HS-27A (cell line): ENCODE measurements at regions not wholly inside any gene's neighbourhood (a gene's known extent, or its start where the extent isn't known, plus 50 kb on each side); places are given as distances from the start of the nearest gene placed in this dataset.

Source experiments
- DNase-seq: peaks from one replicate; pipeline ENCODE4 v3.0.0-alpha.2; 2012; ENCODE audit warnings: low read depth, missing footprints

DNA sequence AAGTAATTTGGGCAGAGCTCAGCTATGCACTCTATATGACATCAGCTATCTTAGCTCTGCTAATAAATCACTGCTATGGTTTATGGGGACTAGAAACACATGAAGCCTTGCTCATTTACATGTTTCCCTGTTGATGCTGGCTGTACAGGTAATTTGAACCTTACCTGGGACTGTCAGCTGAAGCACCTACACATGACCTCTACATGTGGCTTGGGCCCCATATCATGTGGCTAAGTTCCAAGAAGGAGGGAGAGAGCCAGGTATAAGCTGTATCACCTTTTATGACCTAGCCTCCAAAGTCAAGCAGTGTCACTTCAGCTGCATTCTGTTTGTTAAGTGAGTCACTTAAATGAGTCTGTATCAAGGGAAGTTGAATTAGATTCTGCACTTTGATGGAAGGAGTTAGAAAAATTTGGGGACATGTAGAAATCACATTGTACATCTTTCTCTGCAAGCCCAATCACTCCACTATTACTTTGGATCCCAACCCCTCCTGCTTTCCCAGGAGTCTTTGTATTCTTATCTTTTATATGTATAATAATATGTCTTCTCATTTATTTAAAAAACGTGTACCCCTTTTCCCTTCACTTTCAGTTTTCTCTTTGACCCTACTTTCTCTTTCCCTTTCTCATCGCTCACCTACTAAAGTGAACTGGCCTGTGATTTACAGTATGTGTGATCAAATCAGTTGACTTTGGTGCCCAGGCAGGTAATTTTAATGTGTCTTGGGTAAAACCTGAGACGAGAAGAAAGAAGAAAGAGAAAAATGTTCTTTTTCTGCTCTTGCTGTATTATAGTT is 53.4 kb upstream of the PRKACB start:
- no peak for DNase-seq

DNA sequence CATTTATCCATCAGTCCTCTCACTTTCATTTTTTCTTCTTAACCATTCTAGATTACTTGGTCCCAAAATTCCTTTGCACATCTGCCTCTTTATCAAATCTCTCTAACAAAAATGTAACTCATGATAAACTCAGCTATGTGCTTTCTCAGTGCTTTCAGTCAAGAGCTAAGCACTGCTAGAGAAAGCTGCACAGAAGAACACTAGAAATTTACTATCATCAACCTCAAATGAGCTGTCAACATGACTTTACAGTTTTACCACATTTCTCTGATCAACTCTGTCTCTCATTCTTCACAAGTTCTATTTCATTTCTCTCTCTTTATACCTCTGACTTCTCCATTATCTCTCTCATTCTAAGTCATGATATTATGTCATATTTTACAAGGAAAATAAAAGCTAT is 54.2 kb upstream of the PRKACB start:
- DNase-seq, result no peak

DNA sequence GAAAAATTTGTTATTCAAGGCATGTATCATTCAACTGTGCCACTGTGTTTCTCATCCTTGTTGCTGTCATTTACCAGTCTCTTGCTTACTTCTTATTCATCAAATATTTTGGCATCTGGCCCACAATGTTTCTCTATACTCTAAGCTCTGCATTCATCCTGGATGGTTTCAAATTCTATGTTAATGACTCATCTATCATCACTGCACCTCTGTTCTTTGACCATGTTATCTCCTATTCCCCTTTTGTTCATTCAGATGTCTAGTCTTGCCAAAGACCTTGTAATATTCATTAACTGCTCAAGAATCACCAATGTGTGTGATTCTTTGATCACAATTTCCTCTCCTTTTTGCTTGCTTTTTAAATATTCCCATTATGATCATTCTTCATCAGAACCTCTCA is 54.6 kb upstream of the PRKACB start:
- peak; percentile 77 for DNase-seq

DNA sequence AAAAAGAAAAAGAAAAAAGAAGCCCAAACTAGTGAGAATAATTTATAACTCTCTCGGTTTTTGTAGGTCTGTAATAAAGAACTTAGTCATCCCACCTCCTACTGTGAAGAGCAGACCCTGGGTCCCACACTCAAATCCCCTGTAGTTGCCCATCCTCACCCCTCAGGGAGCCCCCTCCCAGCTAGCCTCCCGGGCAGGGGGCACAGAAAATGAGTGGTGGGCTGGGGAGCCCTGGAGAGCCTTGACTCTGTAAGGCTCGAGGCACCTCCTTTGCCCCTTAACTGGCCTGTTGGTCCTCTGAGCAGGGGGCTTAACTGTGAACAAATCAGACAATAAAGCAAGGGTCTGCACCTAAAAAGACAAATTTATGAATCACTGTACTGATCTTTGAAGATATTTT is 57.5 kb upstream of the PRKACB start:
- no peak for DNase-seq

DNA sequence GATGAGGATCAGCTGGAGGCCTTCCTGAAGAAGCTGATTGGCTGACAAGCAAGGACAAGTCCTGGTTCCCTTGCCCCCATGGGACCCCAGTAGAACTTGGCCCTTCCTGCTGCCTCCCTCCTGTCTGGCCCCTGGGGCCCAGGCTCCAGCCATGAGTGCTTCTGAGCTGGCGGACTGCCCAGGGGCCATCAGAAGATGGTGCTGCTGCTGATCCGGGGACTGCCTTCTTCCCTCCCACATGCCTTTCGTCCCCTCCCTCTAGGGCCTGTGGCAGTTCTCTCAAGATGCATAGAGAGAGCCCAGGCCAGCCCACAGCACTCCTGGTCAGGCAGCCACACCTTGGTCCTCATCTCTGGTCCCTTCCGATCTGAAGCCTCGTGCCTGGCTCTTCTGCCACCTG is 57.9 kb upstream of the PRKACB start:
- no peak for DNase-seq

DNA sequence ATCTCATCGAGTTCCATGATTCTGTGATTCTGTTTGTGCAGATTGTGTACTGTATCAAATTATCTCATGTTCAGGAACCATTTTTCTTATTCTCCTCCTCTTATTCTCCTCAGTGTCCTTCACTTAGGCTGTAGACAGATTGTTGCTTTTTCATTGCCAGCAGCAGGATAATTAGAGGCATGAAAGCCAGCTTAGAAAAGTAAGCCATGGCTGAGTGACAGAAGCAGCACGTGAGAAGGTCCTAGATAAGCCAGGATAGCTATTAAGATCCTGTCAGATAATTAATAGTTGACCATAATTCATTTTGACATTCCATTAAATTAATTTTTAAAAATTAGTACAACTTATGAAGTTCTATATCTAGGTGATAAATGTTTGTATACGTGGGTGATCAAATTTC is 60.8 kb upstream of the PRKACB start:
- no peak for DNase-seq

DNA sequence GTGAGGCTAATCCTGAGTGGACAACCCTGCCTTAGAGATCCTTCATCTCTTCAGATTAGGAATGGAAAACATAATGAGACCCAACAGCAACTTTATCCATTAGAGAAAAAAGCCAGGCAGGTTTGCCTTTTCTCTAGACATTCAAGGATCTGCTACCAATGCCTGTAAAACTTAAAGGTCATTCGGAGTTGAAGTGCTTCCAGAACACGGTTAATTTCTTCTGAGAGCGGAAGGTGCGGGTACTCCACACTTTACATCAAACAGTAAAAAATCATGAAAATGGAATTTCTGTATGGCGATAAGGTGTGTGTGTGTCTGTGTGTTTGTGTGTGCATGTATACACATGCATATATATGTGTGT is 65.2 kb upstream of the PRKACB start:
- no peak for DNase-seq

DNA sequence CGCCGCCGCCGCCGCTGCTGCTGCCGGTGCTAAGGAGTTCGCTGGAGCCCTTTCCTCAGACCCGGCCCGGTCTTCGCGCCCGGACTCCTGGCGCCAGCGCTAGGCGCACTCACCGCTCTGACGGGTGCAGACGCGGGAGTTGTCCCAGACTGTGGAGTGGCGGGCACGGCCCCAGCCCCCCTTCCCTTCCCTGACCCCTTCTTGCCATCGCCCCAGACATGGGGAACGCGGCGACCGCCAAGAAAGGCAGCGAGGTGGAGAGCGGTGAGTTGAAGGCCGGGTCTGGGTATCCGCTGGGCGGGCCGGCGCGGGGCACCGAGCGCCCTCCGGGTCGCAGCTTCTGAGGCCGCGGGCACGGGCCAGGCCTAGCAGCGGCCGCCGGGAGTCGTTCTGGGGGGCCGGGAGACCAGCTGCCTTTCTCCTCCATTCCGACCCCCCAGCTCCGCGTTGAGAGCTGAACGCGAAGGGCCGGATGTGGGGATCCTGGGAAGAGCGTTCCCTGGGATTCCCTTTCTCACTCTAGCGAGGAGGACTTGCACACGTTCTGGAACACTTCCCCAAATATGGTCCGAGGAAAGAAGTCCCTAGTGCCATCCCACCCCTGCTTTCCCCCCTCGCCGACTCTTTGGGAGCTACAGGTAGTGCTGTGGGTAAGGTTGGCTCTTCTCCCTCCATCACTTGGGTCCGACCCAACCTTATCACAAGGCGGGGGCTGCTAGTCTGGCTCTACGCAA is 65.8 kb upstream of the PRKACB start:
- peak; percentile 38 for DNase-seq

DNA sequence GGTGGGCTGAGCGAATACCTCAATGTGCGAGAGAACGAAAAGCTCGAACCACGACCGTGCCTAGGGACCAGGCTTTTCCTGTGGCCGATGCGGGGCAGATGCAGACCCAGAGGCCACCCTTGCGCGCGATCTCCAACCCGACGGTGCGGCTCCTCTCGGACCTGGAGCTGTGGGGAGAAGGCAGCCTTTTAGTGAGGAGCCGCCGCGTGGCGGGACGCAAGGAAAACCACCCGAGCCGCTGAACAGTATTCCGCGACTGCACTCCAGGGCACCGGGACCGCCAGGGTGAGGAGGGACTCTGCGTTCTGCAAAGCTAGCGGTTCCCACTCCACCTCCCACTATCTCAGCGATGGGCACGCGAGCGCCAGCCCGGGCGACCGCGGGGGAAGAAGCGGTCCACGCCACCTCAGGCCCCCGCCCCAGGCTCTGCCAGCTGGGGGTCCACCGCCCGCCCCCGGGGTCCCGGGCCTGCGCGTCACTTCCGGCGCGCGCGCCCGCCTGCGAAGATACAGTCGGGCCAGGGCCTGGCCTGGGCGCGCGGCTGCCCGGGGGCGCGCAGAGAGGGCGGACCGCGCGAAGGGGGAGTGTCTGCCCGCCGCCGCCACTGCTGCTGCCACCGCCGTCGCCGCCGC is 66.5 kb upstream of the PRKACB start:
- DNase-seq, result peak; percentile 72

DNA sequence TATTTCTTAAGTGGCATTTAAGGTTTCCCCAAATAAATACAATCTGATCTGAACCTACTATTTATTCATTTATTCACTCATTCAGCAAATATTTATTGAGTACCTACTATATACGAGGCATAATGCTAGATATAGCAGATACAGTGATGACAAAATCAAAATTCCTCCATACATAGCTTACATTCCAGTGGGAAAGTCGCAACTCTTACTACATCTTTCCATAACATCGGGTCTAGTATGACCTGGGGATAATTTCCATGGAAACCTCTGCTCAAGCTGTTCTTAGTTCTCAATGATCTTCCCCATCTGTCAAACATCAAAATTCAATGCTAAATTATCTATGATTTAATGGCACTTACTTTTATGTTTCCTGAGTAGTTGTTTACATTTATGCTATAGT is 70.8 kb upstream of the PRKACB start:
- no peak for DNase-seq

DNA sequence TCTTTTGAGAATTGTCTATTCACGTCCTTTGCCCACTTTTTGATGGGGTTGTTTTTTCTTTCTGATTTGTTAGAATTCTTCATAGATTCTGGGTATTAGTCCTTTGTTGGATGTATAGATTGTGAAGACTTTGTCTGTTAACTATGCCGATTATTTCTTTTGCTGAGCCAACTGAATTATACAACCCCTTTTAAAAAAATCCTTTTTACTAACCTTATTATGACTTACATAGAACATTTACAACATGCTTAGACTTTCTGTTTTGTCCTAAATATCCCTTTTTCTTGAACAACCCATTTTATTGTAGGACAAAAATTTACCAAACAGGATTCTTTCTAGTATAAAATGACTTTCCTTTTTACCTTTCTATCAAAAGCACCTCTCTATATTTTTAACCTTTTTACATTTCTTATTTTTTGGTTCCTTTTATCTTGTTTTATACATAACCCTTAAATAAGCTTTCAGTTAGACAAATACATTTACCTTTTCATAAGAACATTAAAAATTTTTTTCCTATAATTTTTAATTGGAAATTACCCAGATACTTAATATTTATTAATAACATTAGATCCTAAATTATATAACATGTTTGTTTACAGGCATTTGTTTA is 70.4 kb upstream of the TTLL7 start:
- no peak for DNase-seq

DNA sequence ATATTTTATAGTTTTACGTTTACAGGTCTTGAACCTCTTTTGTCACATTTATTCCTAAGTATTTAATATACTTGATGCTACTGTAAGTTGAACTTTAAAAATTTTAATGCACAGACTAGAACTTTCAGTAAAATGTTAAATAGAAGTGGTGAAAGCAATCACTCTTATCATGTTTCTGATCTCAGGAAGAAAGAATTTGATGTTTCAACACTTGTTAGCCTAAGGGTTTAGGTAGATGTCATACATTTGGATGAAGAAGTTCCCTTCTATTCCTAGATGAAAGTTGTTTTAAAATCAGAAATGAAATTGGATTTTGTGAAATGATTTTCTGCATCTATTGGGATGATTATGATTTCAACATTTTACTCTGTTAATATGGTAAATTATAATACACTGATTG is 63.6 kb upstream of the TTLL7 start:
- DNase-seq, result no peak

DNA sequence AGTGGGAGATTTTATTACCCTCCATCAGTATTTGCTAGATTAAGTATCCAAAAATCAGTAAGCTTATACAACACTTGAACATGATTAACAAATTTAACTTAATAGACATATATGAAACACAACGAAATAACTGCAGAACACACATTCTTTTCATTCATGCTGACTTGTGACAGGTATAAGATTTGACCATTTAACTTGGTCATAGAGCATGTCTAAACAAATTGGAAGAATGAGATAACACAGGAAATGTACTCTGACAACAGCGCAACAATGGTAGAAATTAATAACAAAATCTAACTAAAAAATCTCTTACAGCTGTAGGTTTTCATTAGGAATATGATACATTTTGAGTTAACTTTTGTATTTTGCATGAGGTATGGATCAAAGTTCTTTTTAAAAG is 62.4 kb upstream of the TTLL7 start:
- no peak for DNase-seq

DNA sequence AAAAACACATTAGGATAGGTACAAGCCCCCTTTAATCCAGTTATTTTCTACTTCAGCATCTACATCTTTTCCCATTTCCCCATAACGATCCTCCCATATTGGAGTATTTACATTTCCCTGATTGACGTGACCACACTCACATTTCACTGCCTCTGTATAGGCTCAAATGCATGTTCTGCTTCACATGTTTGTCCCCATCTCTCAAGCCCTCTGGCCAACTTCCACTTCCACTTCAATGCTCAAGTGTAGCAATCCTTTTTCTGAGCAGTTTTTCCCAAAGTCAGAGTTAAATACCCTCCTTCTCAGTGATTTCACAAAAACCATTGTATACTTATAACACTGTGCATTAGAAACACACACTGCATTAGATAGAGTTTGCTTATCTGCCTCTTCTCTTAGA is 61.8 kb upstream of the TTLL7 start:
- no peak for DNase-seq

DNA sequence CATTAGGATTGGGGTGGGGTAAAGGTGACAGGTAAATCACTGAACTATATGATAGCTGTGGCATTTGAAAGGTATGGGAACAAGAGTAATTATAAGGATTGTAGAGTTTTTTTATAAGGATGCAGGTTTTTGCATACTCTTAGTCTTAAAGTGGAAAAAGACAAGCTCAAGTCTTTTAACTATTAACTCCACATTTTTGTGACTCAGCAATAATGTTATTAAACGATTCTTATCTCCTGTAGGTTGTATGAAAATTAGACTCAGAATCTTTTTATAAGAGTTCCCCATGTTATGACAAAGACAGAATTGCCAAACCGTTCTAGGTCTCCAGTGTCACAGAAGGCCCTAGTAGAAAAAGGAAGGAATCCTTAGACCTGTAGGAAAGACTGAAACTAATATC is 49.9 kb upstream of the TTLL7 start:
- DNase-seq, result no peak
